ENCODE measurements at regions not wholly inside any gene's neighbourhood (a gene's known extent, or its start where the extent isn't known, plus 50 kb on each side); places are given as distances from the start of the nearest gene placed in this dataset.

DNA sequence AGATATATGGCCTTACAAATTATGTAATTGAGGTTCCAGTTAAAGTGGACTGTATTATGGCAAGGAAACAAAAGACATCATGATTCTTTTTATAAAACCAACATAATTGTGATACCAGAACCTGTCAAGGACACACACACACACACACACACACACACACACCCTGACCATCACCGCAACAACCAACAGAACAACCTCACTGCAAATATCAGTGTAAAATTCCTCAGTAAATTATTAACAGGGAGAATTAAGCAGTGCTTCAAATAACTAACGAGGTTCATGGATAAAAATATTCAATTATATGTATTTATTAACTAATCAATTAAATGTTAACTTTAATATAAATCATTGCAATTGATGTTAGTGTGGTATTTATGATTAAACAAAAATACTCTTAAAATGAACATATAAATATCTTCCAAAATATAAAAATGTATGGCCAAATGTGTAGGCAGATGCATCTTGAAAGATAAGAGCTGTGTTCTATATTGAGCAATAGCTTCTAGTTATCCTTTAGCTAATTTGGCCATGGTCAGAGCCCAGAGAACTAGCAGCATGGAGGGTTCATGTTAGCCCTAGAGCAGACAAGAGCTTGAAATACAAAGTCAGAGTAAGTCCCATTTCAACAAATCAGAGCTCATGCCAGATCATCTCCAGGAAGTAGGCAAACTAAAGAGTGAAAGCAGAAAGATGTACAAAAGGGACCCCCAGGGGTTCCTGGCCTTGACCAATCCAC, 280.5 kb upstream of the ADAMTS16 start:
- no peak for DNase-seq (ENCODE audit: low read depth in 2 of 2, low spot score in 1 of 2)

DNA sequence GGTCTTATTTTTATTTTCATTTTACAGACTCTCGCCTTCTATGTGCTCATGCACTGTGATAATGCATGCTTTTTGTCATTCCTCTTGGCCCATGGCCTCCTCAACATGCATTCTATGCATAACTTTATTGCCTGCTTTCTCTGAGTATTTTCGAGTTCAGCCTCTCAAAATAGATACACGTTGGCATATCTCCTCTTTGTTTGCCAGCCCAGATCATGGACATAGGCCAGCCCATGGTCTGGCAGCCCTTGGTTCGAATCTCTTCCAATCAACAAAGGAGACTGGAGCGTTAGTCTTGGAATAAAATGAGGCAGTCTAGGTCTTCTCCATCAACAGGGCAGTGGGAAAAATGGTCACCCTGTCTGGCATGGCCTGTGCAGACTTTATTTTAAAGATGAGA, 279.5 kb upstream of the ADAMTS16 start:
- DNase-seq (ENCODE audit: low read depth in 2 of 2, low spot score in 1 of 2): no peak

DNA sequence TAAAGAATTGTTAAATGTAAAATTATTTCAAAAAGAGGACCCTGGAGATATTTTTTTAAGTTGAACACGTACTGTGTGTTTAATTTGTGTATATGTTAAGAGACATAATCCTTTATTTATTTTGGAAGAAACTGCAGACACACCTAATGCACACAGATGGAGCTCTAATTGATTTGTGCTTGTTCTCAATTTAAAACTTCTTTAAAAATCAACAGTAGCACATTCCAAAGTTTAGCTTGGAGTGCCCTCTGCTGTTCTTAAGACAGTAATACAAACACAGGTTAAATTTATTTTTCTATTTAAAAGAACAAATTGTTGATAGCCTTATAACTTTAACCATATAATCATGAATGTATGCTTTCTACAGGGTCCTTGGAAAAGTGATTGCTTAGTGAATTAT, 277.6 kb upstream of the ADAMTS16 start:
- DNase-seq (ENCODE audit: low read depth in 2 of 2, low spot score in 1 of 2): no peak

DNA sequence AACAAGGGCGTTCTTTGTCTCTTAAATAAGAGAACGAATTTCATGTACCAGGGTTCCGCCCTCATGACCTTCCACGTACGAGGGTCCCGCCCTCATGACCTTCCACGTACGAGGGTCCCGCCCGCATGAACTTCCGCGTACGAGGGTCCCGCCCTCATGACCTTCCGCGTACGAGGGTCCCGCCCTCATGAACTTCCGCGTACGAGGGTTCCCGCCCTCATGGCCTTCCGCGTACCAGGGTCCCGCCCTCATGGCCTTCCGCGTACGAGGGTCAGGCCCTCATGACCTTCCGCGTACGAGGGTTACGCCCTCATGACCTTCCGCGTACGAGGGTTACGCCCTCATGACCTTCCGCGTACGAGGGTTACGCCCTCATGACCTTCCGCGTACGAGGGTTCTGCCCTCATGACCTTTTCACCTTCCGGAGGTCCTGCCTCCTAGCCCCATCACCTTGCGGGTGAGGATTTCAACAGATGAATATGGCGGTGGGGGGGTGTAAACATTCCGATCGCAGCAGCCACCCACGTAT, 273.9 kb upstream of the ADAMTS16 start:
- no peak for DNase-seq (ENCODE audit: low read depth in 2 of 2, low spot score in 1 of 2)

DNA sequence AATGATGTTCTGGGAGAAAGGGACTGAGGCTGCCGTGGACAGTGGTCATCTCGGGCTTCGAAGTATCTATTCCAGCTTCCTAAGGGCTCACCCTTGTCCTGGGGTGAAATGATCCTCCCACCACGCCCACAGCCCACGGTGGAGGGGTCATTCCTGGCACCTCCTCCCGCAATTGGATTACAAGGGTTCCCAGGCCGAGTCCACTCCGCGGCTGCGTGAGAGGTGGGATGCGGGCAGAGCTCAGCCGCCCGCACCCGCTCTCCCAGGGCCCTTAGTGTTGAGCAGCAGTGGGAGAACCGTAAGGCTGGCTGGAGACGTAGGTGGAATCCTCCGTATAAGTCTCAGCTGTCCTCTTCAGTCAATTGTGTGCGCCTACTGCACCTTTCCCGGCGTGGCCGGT, 273.3 kb upstream of the ADAMTS16 start:
- no peak for DNase-seq (ENCODE audit: low read depth in 2 of 2, low spot score in 1 of 2)

DNA sequence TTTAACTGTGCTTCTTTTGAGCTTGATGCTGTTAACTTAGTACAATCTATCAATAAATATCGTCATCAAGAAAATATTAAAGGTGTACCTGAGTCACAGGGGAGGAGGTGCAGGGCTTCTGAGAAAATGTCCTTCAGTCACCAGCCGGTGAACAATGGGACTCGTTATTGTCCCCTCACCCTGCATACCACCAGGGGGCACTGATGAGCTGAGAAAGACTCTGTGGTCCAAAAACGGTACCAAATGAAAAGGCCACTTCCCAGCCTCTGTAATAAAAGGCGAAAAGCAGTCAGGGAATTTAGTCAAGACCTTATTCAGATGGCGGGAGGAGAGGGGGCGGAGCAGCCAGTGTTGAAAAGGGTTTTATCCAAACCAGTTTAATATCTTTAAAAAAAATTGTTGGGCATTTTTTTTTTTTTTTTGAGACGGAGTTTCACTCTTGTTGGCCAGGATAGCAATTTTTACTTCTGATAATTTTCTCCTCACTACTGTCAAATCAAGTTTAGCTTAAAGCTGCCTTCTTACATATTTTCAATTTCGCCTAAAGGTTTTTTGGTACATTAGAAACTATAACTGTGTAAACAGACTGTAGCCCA, 271.9 kb upstream of the ADAMTS16 start:
- DNase-seq (ENCODE audit: low read depth in 2 of 2, low spot score in 1 of 2): peak in 1 of 2 donors; percentile 6

DNA sequence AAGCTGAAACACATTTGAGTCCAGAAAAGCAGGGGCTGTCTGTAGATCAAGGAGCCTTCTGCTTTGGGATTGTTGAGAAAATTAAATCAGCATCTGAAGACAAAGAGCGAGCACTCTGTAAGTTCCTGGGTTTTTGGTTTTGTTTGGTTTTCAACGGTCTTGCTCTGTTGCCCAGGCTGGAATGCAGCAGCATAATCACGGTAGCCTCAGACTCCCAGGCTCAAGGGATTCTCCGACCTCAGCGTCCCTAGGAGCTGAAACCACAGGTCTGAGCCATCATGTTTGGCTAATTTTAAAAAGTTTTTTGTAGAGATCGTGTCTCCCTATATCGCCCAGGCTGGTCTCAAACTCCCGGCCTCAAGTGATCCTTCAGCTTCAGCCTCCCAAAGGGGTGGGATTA, 266.5 kb upstream of the ADAMTS16 start:
- no peak for DNase-seq (ENCODE audit: low read depth in 2 of 2, low spot score in 1 of 2)

DNA sequence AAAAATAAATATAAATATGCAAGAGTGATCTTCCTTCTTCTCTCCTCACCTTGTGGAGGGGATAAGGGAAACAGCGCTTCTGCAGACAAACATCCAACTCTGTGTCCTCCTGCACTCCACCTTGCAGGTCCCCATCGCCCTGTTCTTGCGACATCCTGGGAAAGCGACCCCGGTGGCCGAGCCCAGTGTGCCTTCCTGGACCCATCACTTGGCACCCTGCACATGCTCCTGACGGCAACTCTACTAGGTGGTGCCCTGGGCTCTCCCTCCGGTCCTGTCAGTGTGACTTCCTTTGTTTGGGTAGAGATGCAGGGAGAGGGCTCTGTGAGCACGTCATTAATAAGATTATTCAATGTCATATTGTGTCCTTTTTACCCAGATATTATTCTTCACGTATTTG, 266.0 kb upstream of the ADAMTS16 start:
- DNase-seq (ENCODE audit: low read depth in 2 of 2, low spot score in 1 of 2): no peak

DNA sequence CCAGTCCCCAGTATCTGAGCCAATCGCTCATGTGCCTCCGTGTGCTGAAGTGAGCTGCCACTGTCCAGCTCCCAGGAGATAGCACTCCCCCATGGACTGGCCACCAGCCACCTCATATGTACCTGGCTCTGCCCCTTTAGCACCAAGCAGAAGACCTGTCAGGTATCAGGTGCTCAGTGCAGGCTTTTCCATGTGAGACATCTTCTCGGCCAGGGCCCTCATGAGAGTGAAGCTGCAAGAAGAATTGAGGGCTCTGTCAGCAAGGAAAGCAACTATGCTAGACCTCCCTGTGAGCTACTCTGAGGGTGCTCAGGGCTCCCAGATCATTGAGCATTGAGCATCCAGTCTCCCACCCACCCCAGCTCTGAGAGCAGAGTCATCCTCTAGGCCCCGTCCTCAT, 264.2 kb upstream of the ADAMTS16 start:
- DNase-seq (ENCODE audit: low read depth in 2 of 2, low spot score in 1 of 2): no peak

DNA sequence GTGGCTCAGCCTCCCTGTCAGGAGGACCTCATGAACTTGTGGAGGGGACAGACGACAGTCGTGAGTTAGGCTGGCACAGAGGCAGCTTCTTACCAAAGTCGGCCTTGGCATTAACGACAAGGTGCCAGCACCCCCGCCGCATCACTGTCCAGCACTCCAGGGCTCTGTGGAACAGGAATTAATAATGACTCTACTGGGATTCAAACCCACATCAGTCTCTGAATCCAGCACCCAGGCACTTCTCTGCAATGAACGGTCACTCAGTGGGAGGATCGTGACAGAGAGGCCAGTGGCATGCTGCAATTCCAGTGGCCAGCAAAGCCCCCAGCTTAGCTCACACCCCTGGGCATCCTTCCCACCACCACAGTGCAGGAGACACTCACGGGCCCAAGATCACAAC, 263.3 kb upstream of the ADAMTS16 start:
- DNase-seq (ENCODE audit: low read depth in 2 of 2, low spot score in 1 of 2): no peak

DNA sequence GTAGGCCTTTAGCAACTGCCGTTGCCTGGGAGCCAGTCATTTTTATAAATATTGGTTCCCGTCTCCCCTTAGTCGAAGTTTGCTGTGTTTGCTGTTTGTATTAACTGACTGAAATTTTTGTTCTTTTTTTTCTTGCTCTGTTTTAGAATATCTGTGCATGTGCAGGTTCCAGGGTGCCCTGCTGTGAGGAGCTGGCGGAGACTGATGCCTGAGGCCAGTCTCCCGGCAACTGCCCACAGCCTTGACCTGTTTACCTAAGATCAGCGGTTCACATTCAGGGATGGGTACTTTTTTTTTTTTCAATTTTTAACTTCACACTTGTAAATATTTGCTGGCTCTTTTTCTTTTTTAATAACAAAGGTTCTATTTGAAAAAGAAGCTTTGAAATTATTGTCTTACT, 262.6 kb upstream of the ADAMTS16 start:
- no peak for DNase-seq (ENCODE audit: low read depth in 2 of 2, low spot score in 1 of 2)

DNA sequence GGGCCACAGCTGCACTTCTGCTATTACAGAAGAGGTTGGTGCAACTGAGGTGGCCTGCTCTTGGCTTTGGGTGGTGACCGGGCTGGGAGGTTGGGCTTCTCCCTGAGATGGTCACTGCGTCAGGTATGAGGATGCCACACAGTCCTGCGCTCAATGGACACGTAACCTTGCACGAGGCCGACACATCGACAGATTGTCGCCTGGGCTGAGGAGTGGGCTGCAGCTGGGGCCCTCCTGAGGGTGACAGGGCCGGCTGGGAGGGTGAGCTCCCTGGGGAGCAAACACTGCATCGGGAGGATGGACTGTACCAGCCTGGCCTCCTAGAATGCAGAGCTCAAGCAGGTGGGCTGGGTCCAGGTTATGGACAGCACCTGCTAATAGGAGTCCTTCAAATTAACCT, 261.1 kb upstream of the ADAMTS16 start:
- DNase-seq (ENCODE audit: low read depth in 2 of 2, low spot score in 1 of 2): no peak

DNA sequence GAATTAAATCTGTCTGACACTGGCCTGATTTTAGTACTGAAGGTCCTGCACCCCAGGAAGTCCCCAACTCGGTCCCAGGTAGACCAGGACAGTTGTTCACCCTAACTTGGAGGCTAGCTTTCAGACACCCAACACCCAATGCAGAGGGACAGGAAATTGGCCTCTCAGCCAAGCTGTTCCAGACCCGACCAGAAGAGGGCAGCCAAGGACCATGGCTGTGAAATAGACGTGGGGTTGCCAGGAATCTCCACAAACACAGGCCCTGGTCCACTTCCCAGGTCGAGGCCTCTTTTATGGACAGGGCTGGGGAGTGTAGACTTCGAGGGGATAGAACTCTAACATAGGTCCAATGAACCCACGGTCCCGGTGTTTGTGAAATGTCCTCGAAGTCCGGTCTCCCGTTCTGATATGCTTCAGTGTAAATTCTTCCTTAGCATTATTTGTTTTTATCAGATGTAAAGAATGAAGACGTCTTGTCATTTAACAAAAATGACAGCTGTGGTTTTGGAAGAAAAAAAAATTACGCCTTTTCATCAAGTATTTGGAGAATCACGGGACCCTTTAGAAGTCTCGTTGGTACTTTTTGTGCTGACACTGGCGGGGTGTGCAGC, 260.3 kb upstream of the ADAMTS16 start:
- no peak for DNase-seq (ENCODE audit: low read depth in 2 of 2, low spot score in 1 of 2)

DNA sequence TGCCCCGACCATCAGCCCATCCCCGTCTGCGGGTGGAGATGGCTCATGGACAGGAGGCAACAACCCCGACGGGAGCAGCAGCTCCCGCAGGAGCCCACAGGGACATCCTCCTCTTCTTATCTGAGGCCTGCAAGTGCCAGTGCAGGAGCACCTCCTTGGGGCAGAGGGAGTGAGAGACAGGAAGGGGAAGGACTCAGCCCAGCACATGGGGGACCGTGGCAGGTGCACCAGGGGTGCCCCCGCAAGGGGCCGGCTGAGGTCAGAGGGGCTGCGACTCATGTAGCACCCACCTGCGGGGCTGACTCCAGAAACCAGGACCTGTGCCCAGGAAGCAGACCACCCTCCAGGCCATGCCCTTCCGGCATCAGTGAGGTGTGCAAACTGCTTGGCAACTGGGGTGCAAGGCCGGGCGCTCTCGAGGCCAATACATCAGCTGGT, 259.8 kb upstream of the ADAMTS16 start:
- no peak for DNase-seq (ENCODE audit: low read depth in 2 of 2, low spot score in 1 of 2)

DNA sequence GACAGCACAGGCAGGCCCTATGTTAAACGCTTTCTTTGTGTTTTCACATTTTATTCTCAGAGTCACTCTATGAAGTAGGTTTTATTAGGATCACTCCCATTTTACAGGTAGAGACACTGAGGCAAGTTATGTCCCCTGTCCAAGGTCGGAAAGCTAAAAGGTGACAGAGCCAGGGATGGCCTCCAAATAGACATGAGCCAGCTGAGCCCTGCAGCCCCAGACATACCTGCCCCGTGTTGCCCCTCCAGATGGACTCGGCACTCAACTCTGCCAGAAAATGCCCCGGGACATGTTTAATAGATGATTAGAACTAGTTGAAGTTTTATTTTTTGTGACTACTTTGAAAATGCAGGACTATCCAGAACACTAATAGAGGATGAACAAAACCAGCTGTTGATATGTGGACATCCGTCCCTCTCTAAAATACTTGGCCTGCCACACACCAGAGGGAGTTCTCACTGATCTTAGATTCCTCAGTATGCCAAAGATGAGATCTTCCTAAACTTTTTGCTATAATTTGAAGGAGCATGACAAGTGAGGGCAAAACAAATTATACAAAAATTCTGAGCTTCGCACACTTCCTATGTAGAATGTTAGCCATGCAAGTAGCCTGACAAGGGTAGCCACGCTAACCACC, 258.6 kb upstream of the ADAMTS16 start:
- no peak for DNase-seq (ENCODE audit: low read depth in 2 of 2, low spot score in 1 of 2)

DNA sequence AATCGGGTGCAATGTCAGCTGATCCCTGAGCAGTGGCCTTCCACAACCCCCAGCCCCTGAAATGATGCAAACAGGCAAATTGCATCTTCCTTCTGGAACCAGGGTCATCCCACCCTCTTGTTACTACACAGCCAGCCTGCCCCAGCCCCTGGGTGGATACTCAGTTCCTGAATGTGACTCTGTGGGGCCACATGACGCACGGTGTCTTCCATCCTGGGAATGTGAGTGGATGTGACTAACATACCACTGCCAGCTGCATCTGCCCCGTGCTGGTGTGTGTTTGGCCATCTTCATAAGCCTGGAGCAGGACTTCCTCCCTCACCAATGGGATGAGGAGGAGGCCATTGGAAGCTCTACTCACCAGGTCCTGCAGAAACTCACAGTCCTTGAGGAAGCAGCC, 257.9 kb upstream of the ADAMTS16 start:
- DNase-seq (ENCODE audit: low read depth in 2 of 2, low spot score in 1 of 2): no peak

DNA sequence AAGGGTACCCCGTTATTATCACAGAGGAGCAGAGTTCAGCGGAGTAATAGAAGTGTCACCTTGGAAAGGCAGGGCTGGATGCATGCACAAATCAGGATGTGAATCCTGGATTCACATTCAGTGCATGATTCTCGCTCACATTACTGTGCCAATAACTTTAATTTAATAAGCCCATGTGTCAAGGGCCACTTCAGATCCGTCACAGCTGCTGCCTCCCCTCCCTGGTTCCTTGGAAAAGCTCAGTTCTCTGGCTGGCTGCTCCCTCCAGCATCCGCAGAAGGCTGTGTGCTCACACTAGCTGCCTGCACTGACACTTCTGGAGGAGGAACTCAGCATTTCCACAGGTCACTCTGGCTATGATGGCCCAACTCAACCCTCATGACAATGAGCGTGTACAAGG, 256.8 kb upstream of the ADAMTS16 start:
- DNase-seq (ENCODE audit: low read depth in 2 of 2, low spot score in 1 of 2): no peak

DNA sequence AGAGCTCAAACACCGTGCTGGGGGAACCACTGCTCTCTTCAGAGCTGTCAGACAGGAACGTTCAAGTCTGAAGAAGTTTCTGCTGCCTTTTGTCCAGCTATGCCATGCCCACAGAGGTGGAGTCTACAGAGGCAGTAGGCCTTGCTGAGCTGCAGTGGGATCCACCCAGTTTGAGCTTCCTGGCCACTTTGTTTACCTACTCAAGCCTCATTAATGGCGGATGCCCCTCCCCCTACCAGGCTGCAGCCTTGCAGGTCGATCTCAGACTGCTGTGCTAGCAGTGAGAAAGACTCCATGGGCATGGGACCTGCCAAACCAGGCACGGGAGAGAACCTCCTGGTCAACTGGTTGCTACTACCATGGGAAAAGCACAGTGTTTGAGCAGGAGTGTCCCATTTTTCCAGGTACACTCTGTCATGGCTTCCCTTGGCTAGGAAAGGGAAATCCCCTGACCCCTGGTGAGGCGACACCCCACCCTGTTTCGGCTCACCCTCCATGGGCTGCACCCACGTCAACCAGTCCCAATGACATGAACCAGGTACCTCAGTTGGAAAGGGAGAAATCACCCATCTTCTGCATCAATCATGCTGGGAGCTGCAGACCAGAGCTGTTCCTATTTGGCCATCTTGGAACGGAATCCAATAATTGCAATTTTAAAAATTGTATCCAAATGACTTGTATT, 246.9 kb upstream of the ADAMTS16 start:
- no peak for DNase-seq (ENCODE audit: low read depth in 2 of 2, low spot score in 1 of 2)

DNA sequence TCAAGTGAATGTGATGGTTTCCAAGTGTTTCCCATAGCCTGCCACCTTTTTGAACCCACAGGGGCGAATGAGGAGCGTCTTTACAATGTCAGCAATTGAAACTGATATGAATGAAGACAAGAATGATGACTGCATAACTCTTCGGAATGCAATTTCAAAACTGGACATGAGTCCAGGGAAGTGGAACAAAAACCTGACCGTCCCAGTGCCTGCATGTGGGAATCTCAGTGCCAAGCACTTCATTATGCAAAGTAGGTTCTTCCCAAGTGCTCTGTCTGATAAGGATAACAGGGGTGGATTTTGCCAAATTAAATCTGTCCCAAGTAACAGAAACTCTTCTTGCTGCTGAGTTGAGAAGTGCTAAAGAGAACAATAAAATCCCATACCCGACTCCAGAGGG, 243.8 kb upstream of the ADAMTS16 start:
- no peak for DNase-seq (ENCODE audit: low read depth in 2 of 2, low spot score in 1 of 2)

DNA sequence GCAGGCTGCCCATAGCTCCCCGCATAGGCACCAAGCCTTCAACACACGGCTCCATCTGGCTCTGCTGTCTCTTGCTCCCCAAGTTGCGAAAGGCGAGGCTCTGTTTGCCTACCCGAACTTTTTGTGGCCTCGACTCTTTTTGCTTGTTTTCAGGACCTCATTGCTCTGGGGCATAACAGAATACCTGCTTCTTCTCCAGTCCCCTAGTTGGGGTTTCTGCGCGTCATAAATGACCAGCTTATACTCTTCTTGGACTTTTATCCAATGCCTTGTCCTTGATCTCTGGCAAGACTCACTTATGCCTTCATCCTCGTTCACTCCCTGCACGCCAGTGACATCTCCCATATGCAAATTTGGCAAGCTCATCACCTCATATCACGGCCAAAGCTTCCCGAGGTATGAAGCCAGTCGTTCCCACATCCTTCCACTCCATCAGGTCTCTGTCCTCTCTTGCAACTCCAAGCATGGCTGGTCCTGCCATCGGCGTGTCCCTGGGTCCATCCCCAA, 238.8 kb upstream of the ADAMTS16 start:
- DNase-seq (ENCODE audit: low read depth in 2 of 2, low spot score in 1 of 2): no peak

DNA sequence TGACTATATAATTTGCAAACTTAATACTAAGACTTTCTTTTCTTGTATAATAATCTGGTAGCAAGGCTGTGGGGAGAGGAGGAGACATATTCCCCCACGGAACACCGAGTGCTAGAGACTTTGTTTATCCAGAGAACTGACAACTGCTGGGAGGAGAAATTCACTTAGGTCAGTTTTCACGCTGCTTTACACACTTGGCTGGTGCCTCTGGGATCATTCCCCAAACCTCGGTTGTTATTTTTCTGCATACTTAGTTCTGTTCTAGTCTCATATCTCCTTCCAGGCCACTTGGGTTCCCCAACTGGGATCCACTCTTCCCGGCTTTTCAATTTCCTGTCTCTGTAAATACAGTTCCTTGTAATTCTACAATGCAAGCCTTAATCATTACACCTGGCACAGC, 238.2 kb upstream of the ADAMTS16 start:
- no peak for DNase-seq (ENCODE audit: low read depth in 2 of 2, low spot score in 1 of 2)

All from stimulated activated CD8-positive, alpha-beta memory T cell treated with anti-CD3 and anti-CD28 coated beads, Interleukin-4, amount 100 ng/mL, for 4 hours (primary cell).